Smooth muscle cell (in vitro differentiated cells): ENCODE measurements at regions not wholly inside any gene's neighbourhood (a gene's known extent, or its start where the extent isn't known, plus 50 kb on each side); places are given as distances from the start of the nearest gene placed in this dataset.

ENCODE experiments used
- DNase-seq: peaks from one replicate; lab custom pipeline; 2025; ENCODE audit not compliant: unreplicated experiment; lab: John Stamatoyannopoulos, UW
- H2AFZ ChIP-seq: fragments of 200-600 bp; sonication (generic); 2 replicates; pipeline ENCODE4 v1.6.0; 2016; ENCODE audit warnings: antibody characterized with exemption, low read depth, mild to moderate bottlenecking
- H3F3A ChIP-seq: fragments of 200-600 bp; sonication (generic); 2 replicates; pipeline ENCODE4 v1.6.0; 2017; ENCODE audit warnings: antibody characterized with exemption, low read depth
- H3K27ac ChIP-seq: fragments of 200-600 bp; sonication (generic); 2 replicates; pipeline ENCODE4 v1.5.1; 2016; ENCODE audit warnings: low read depth, mild to moderate bottlenecking
- H3K27me3 ChIP-seq: fragments of 200-600 bp; sonication (generic); 2 replicates; pipeline ENCODE4 v1.6.1; 2016; ENCODE audit warnings: low read depth, mild to moderate bottlenecking
- H3K36me3 ChIP-seq: fragments of 200-600 bp; sonication (generic); 2 replicates; pipeline ENCODE4 v1.5.1; 2016; ENCODE audit warnings: low read depth
- H3K4me1 ChIP-seq: fragments of 200-600 bp; sonication (generic); 2 replicates; pipeline ENCODE4 v1.5.1; 2016; ENCODE audit warnings: low read depth
- H3K4me2 ChIP-seq: fragments of 200-600 bp; sonication (generic); 2 replicates; pipeline ENCODE4 v1.6.0; 2016; ENCODE audit warnings: mild to moderate bottlenecking
- H3K4me3 ChIP-seq: fragments of 200-600 bp; sonication (generic); 2 replicates; pipeline ENCODE4 v1.5.1; 2016; ENCODE audit warnings: mild to moderate bottlenecking
- H3K79me2 ChIP-seq: fragments of 200-600 bp; sonication (generic); 2 replicates; pipeline ENCODE4 v1.6.0; 2016; ENCODE audit warnings: low read depth, mild to moderate bottlenecking
- H3K9ac ChIP-seq: fragments of 200-600 bp; sonication (generic); 2 replicates; pipeline ENCODE4 v1.6.0; 2016; ENCODE audit warnings: low read depth
- H3K9me3 ChIP-seq: fragments of 200-600 bp; sonication (generic); replicated peaks from 2 replicates; pipeline ENCODE4 v1.5.1; 2016; ENCODE audit warnings: low read depth
- H4K20me1 ChIP-seq: fragments of 200-600 bp; sonication (generic); 2 replicates; pipeline ENCODE4 v1.6.0; 2016; ENCODE audit warnings: low read depth
- CTCF ChIP-seq: fragments of 200-600 bp; sonication (generic); IDR thresholded peaks from 2 replicates; pipeline ENCODE4 v1.5.1; 2017; ENCODE audit warnings: borderline replicate concordance, mild to moderate bottlenecking, antibody characterized with exemption; ENCODE audit not compliant: insufficient read depth, poor library complexity, severe bottlenecking
- WGBS: methylation state at CpG from one replicate; pipeline ENCODE4 v1.1.7; 2016; ENCODE audit warnings: low lambda C conversion rate; 5-methylcytosine and 5-hydroxymethylcytosine counted together

- Histone ChIP-seq H3K27ac (no peak overlapping the region), H3K79me2 (no peaks in the 10 kb centered on the region), H4K20me1 (no peaks in the 10 kb centered on the region), H3K9ac (no peak overlapping the region), H3K27me3 (no peaks in the 10 kb centered on the region), H3K4me1 (no peaks in the 10 kb centered on the region), H2AFZ (peak overlapping the region; percentile 68), H3K4me2 (no peak overlapping the region), H3F3A (no peaks in the 10 kb centered on the region), H3K9me3 (no peaks in the 10 kb centered on the region), H3K36me3 (no peaks in the 10 kb centered on the region), H3K4me3 (no peak overlapping the region)
- TF ChIP-seq CTCF, result no peak
- DNase-seq, result no peak
- 18% methylated on average over 3 of the region's 3 CpGs for WGBS
Observed at GRCh38 chr7:52719677-52720076, 315.8 kb upstream of the POM121L12 start.

GRCh38 chr7:52715701-52716100 is 319.7 kb upstream of the POM121L12 start:
- no peak for TF ChIP-seq CTCF
- 92% methylated on average over 7 of the region's 7 CpGs for WGBS
- Histone ChIP-seq H3K79me2 (no peaks in the 10 kb centered on the region), H3K36me3 (no peaks in the 10 kb centered on the region), H3K4me1 (no peaks in the 10 kb centered on the region), H3K9ac (no peak overlapping the region), H3K4me2 (no peak overlapping the region), H3K4me3 (no peak overlapping the region), H3F3A (no peaks in the 10 kb centered on the region), H3K9me3 (no peaks in the 10 kb centered on the region), H3K27ac (no peak overlapping the region), H4K20me1 (no peaks in the 10 kb centered on the region), H3K27me3 (no peaks in the 10 kb centered on the region), H2AFZ (no peak overlapping the region)
- DNase-seq, result no peak

GRCh38 chr7:52712938-52713337 is 322.5 kb upstream of the POM121L12 start:
- 78% methylated on average over 2 of the region's 2 CpGs for WGBS
- H2AFZ ChIP-seq, result no peak overlapping the region
- H3K36me3 ChIP-seq, result peaks cover 3% of the 10 kb centered on the region

More at GRCh38 chr7:52712938-52713337, 322.5 kb upstream of the POM121L12 start:
- no peak for TF ChIP-seq CTCF
- Histone ChIP-seq H3K79me2 (no peaks in the 10 kb centered on the region), H3K4me3 (no peak overlapping the region), H3F3A (no peaks in the 10 kb centered on the region), H3K9me3 (no peaks in the 10 kb centered on the region), H3K4me2 (no peak overlapping the region), H3K27ac (no peak overlapping the region), H3K27me3 (no peaks in the 10 kb centered on the region), H4K20me1 (no peaks in the 10 kb centered on the region), H3K9ac (no peak overlapping the region), H3K4me1 (no peaks in the 10 kb centered on the region)
- no peak for DNase-seq
